K562 (cell line): ENCODE measurements at regions not wholly inside any gene's neighbourhood (a gene's known extent, or its start where the extent isn't known, plus 50 kb on each side); places are given as distances from the start of the nearest gene placed in this dataset.

Experiments
- ATAC-seq: fragments of 200-7000 bp; cut with Tn5 transposase; 3 replicates; pipeline ENCODE4 v1.9.1; 2020; ENCODE audit warnings: moderate library complexity
- BruUV-seq: library from RNA; stranded (reverse); fragments of 400-500 nt; replicated peaks from 2 replicates; lab custom pipeline; 2021; lab: Mats Ljungman, UMichigan
- CTCF ChIA-PET: fragments of 300-600 bp; formaldehyde crosslinking; extraction: SDS; loops from one replicate; lab custom pipeline; 2021; ENCODE audit warnings: low intra/inter-chr PET ratio; lab: Yijun Ruan, JAX
- POLR2A ChIA-PET: fragments of 300-600, 350-650 bp; sonication (Branson Sonifier 250); formaldehyde crosslinking; extraction: SDS; loops from one replicate; lab custom pipeline; 2021; ENCODE audit warnings: antibody characterized with exemption, inconsistent platforms; lab: Yijun Ruan, JAX
- DNase-seq, 4 experiments: peaks; one replicate each; pipeline versions ENCODE4 v3.0.0 to v3.0.0-alpha.2; 2011 to 2018; ENCODE audit warnings: low spot score in 3 of 4, mixed read lengths in 3 of 4; ENCODE audit errors: extremely low read depth in 1 of 4
- FAIRE-seq: peaks from 2 replicates; lab custom pipeline; 2011; peaks lifted over from hg19 to GRCh38; lab: Jason Lieb, UNC
- H2AFZ ChIP-seq: 2 replicates; pipeline ENCODE4 v1.6.0; 2011; ENCODE audit warnings: low read depth, low read length, control low read depth, inconsistent platforms
- H3K27ac ChIP-seq: fragments of 200-600 bp; 3 replicates; pipeline ENCODE4 v1.8.0; 2011; ENCODE audit warnings: low read depth, mild to moderate bottlenecking, control low read depth, inconsistent platforms, low read length, moderate library complexity, mixed read lengths; ENCODE audit errors: extremely low read depth
- H3K27me3 ChIP-seq, 2 experiments: fragments of 300-600 bp in 1 of 2; 2 replicates in 1 of 2; 3 replicates in 1 of 2; pipeline versions ENCODE4 v1.6.0 to v1.8.0; 2011; ENCODE audit warnings: inconsistent platforms in 2 of 2, low read length in 2 of 2, mild to moderate bottlenecking in 1 of 2, mixed read lengths in 1 of 2, moderate library complexity in 1 of 2; ENCODE audit not compliant: control insufficient read depth in 2 of 2, insufficient read depth in 2 of 2
- H3K36me3 ChIP-seq: fragments of 300-600 bp; 3 replicates; pipeline ENCODE4 v1.8.0; 2011; ENCODE audit warnings: mild to moderate bottlenecking, low read length, inconsistent platforms; ENCODE audit not compliant: control insufficient read depth, insufficient read depth
- H3K4me1 ChIP-seq, 2 experiments: fragments of 200-600 bp in 1 of 2; replicated peaks in 1 of 2; 2 replicates in 1 of 2; 3 replicates in 1 of 2; pipeline versions ENCODE4 v1.5.1 to v1.8.0; 2011; ENCODE audit warnings: inconsistent platforms in 2 of 2, low read length in 2 of 2, mild to moderate bottlenecking in 1 of 2, mixed read lengths in 1 of 2, moderate library complexity in 1 of 2; ENCODE audit not compliant: control insufficient read depth in 2 of 2, insufficient read depth in 2 of 2
- H3K4me2 ChIP-seq: 2 replicates; pipeline ENCODE4 v1.6.1; 2011; ENCODE audit warnings: low read length, control low read depth, inconsistent platforms, mixed read lengths; ENCODE audit not compliant: insufficient read depth
- H3K4me3 ChIP-seq: fragments of 200-600 bp; sonication (generic), shearing (Covaris generic); 2 replicates; pipeline ENCODE4 v1.5.1; 2016; ENCODE audit warnings: control low read depth, inconsistent platforms
- H3K79me2 ChIP-seq: fragments of 200-600 bp; 3 replicates; pipeline ENCODE4 v1.8.0; 2011; ENCODE audit warnings: low read length, inconsistent platforms; ENCODE audit not compliant: control insufficient read depth, insufficient read depth
- H3K9ac ChIP-seq, 2 experiments: 2 replicates each; pipeline versions ENCODE4 v1.6.0 to v1.6.1; 2011; ENCODE audit warnings: low read depth in 2 of 2, low read length in 2 of 2, control low read depth in 1 of 2, inconsistent platforms in 1 of 2, mild to moderate bottlenecking in 1 of 2, mixed read lengths in 1 of 2; ENCODE audit not compliant: insufficient read depth in 1 of 2
- H3K9me1 ChIP-seq: one replicate; pipeline ENCODE4 v1.6.0; 2011; ENCODE audit warnings: inconsistent platforms, mild to moderate bottlenecking, low read length, moderate library complexity; ENCODE audit not compliant: control insufficient read depth, insufficient read depth
- H3K9me3 ChIP-seq: replicated peaks from 2 replicates; pipeline ENCODE4 v1.5.1; 2011; ENCODE audit warnings: low read depth, low read length, inconsistent platforms; ENCODE audit not compliant: control insufficient read depth, insufficient read depth
- H4K20me1 ChIP-seq: replicated peaks from 2 replicates; pipeline ENCODE4 v1.6.1; 2011; ENCODE audit warnings: low read length, inconsistent platforms, mixed read lengths; ENCODE audit not compliant: control insufficient read depth, insufficient read depth
- CTBP1 ChIP-seq: fragments of 450-650 bp; IDR thresholded peaks from 2 replicates; pipeline ENCODE4 v1.6.1; 2016; ENCODE audit warnings: borderline replicate concordance
- ETV5 ChIP-seq: sonication (generic); formaldehyde crosslinking; IDR thresholded peaks from 2 replicates; pipeline ENCODE4 v1.4.0; 2020; ENCODE audit warnings: low read depth, mild to moderate bottlenecking, missing genetic modification reagents
- NONO ChIP-seq, 2 experiments: fragments of 200-400 bp in 1 of 2; fragments of 450-650 bp in 1 of 2; formaldehyde crosslinking in 1 of 2; IDR thresholded peaks; 2 replicates each; pipeline ENCODE4 v1.6.1; 2017; ENCODE audit warnings: low read depth in 2 of 2, mild to moderate bottlenecking in 2 of 2, moderate library complexity in 2 of 2, low read length in 1 of 2
- PYGO2 ChIP-seq: fragments of 450-650 bp; IDR thresholded peaks from 2 replicates; pipeline ENCODE4 v1.6.1; 2016; ENCODE audit warnings: mild to moderate bottlenecking, missing genetic modification characterization, moderate library complexity, missing compliant biosample characterization
- ZBTB12 ChIP-seq: fragments of 250-450 bp; sonication (Bioruptor Pico); IDR thresholded peaks from 2 replicates; pipeline ENCODE4 v1.4.0; 2020
- ZNF212 ChIP-seq: fragments of 450-650 bp; formaldehyde crosslinking; IDR thresholded peaks from 2 replicates; pipeline ENCODE4 v1.4.0; 2020; ENCODE audit warnings: mild to moderate bottlenecking
- ZNF24 ChIP-seq: fragments of 450-650 bp; IDR thresholded peaks from 2 replicates; pipeline ENCODE4 v1.6.1; 2016
- WGBS: fragments of 100-300 bp; shearing (Covaris generic); methylation state at CpG from one replicate; pipeline ENCODE4 v1.1.6; 2016; ENCODE audit warnings: low coverage, mixed read lengths; ENCODE audit not compliant: insufficient coverage; ENCODE audit errors: missing lambda C conversion rate; 5-methylcytosine and 5-hydroxymethylcytosine counted together
- in situ Hi-C: fragments of 300-500 bp; cut with MboI; formaldehyde crosslinking; loops from 4 replicates; pipeline ENCODE4 v1.15.0; 2018; ENCODE audit warnings: inconsistent platforms, mixed read lengths
- intact Hi-C: fragments of 100-400 bp; cut with micrococcal nuclease; formaldehyde crosslinking; loops from 2 replicates; pipeline ENCODE4 v1.14.2; 2022
- TF ChIP-seq, protein P1 (sequence below): fragments of 450-650 bp; formaldehyde crosslinking; conservative IDR thresholded peaks from 2 replicates; pipeline ENCODE4 v1.4.0; 2022; ENCODE audit warnings: mild to moderate bottlenecking, missing genetic modification characterization

DNA sequence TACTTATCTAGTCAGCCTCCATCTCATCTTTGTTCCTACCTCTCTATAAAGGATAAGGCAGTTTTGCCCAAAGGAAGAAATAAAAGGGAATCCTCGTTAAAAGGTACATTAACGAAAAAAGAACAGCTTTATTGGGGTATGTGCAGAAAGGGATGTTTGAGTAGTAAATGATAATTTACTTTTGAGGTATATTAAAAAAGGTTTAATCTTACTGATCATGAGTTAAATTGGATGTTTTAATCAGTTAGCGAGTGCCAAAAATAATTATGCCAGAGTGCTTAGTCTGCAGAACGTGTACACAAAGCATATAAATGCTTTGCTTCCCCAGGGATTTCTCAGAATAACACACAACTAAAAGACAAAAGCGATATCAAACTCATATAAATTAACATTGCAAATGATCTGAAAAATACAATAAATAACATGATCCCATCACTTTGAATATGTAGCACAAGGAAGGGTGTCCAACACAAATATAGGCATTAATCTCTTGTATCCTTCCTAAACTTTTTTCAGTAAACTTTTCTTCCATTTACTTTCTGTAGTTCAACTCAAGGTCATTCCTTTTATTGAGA, 865.0 kb downstream of the NR2F1-AS1 start:
- Histone ChIP-seq H3K4me2 (no peak overlapping the region), H3K27me3 (no peaks in the 10 kb centered on the region), H3K9me3 (no peaks in the 10 kb centered on the region; the same call in 1 of the 2 replicates), H4K20me1 (no peaks in the 10 kb centered on the region), H2AFZ (no peak overlapping the region), H3K9me1 (no peaks in the 10 kb centered on the region), H3K4me3 (no peak overlapping the region), H3K4me1 (no peaks in the 10 kb centered on the region), H3K9ac (no peak overlapping the region), H3K27ac (no peak overlapping the region), H3K36me3 (no peaks in the 10 kb centered on the region), H3K79me2 (no peaks in the 10 kb centered on the region)
- no peak for ATAC-seq
- ChIA-PET CTCF (no interaction called here), POLR2A (no interaction called here)
- in situ Hi-C loops, result no loop called here
- DNase-seq, result no peak
- no TSS peak for BruUV-seq
- FAIRE-seq, result no peak
- TF ChIP-seq PYGO2 (tag) (no peak), ETV5 (CRISPR knock-in tag) (no peak), ZBTB12 (CRISPR knock-in tag) (no peak), ZNF24 (no peak), NONO (IDR thresholded peaks at IDR 0.05; ENCODE audit: low read depth in 2 of 2, low read length in 1 of 2) (no peak), CTBP1 (no peak), ZNF212 (CRISPR knock-in tag) (no peak)
- TF ChIP-seq, protein P1, sequence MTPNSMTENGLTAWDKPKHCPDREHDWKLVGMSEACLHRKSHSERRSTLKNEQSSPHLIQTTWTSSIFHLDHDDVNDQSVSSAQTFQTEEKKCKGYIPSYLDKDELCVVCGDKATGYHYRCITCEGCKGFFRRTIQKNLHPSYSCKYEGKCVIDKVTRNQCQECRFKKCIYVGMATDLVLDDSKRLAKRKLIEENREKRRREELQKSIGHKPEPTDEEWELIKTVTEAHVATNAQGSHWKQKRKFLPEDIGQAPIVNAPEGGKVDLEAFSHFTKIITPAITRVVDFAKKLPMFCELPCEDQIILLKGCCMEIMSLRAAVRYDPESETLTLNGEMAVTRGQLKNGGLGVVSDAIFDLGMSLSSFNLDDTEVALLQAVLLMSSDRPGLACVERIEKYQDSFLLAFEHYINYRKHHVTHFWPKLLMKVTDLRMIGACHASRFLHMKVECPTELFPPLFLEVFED (CRISPR knock-in tag), result no peak
- 2% methylated on average over 5 of the region's 5 CpGs for WGBS
- intact Hi-C loops, result no loop called here
